ENCODE measurements at regions not wholly inside any gene's neighbourhood (a gene's known extent, or its start where the extent isn't known, plus 50 kb on each side); places are given as distances from the start of the nearest gene placed in this dataset.

DNA sequence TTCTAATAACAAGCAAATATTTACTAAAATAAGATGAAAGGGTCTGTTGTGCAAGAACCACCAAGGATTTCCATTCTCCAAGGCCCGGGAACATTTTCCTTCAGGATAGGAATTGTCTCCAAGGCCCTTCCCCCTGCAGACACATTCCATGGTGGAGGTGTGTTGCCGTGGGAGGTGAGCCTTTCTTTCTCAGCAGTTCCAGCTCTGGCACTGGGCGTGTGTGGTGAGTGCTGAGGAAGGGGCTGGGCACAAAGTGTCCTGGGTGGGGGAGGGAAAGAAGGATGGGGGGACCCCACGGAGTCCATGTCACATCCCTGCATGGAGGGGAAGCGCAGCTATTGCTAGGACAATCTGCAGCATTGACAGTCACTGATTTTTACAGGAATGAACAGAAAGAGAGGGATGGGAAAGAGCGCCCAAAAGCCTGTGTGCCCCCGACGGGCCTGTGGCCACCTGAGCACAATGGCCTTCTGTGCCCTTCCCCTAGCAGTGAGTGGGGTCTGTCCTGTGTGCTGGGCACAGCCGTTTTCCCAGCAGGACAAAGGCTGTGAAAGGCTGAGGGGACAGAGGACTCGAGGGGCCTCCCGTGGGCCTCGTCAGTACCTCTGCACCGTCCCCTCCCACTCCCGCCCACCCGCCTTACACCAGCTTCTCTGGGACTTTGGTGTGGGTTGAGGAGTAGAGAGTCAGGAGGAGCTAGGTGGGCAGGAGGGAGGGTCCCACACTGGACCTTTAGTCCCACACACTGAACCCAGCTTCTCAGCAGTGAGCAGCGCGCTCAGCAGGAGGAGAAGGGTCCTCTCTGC is 79.8 kb downstream of the PTGR3 start:
- Histone ChIP-seq H3K9me2 (no peaks in the 10 kb centered on the region), H4K20me1 (ENCODE audit: insufficient read depth) (no peaks in the 10 kb centered on the region), H3K79me2 (ENCODE audit: insufficient read depth) (no peaks in the 10 kb centered on the region), H3K27ac (ENCODE audit: low read depth in 2 of 2, low read length in 1 of 2) (no peak overlapping the region), H3K9me3 (no peaks in the 10 kb centered on the region), H2AFZ (ENCODE audit: low read depth) (no peak overlapping the region), H3K4me3 (ENCODE audit: low read depth in 2 of 2, low read length in 1 of 2) (no peak overlapping the region), H3F3A (replicated peaks; ENCODE audit: insufficient read depth) (no peaks in the 10 kb centered on the region), H3K9ac (no peak overlapping the region), H3K4me2 (no peak overlapping the region), H3K27me3 (ENCODE audit: insufficient read depth) (no peaks in the 10 kb centered on the region), H3K36me3 (replicated peaks in 1 of 2; ENCODE audit: control insufficient read depth in 1 of 2, insufficient read depth in 2 of 2, low read length in 1 of 2) (no peaks in the 10 kb centered on the region), H3K4me1 (ENCODE audit: control insufficient read depth in 1 of 2, insufficient read depth in 2 of 2, low read depth in 1 of 2, low read length in 1 of 2) (peaks cover 0 to 13% of the 10 kb centered on the region in 2 experiments; a peak in 1 of 4 replicates)
- POLR2A ChIA-PET, result no interaction called here
- WGBS (ENCODE audit: low lambda C conversion rate), result 82% methylated on average over 15 of the region's 17 CpGs
- no peak for DNase-seq
- TF ChIP-seq MEF2A (IDR thresholded peaks at IDR 0.05; ENCODE audit: borderline replicate concordance, low read depth) (no peak), RFX5 (IDR thresholded peaks at IDR 0.05; ENCODE audit: low read length) (no peak), RAD21 (IDR thresholded peaks at IDR 0.05; ENCODE audit: low read length) (no peak), FOXM1 (IDR thresholded peaks at IDR 0.05; ENCODE audit: low read depth) (no peak), FOXJ3 (CRISPR knock-in tag; IDR thresholded peaks at IDR 0.05) (no peak), GATA2 (CRISPR knock-in tag; IDR thresholded peaks at IDR 0.05) (no peak), NRF1 (IDR thresholded peaks at IDR 0.05; ENCODE audit: low read depth, low read length) (no peak), TAF1 (IDR thresholded peaks at IDR 0.05; ENCODE audit: borderline replicate concordance, low read depth, low read length) (no peak), EP300 (IDR thresholded peaks at IDR 0.05; ENCODE audit: borderline replicate concordance in 1 of 2, low read depth in 1 of 2, low read length in 1 of 2) (no peak)
- CTCF ChIA-PET, result no interaction called here

DNA sequence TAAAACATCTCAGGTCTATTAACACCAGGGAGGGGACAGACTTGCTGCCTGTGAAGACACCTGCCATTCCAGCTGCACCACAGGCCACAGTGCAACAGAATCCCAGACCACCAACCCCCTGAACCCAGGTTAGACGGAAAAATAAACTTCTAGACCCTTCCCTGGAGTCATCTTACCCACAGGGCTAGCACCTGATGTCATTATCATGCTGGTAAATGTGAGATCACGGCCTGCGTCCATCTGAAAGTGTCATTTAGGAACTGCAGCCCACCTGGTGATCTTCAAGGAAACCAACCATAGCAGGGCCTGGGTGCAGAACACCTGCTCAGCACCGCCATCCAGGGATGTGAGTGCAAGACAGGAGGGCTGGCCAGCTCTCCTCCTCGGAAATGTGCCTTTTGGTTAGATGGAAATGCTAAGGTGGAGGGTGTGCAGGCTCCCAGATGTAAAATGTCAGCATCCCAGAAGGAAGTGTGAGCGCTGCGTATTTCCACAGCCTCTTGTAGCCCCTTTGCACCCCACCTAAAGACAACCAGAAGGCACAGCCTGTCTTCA is 80.8 kb downstream of the PTGR3 start:
- no peak overlapping the region for H3K9ac ChIP-seq
- 70% methylated on average over 2 of the region's 7 CpGs for WGBS (ENCODE audit: low lambda C conversion rate)
- no peak overlapping the region for H3K4me3 ChIP-seq (ENCODE audit: low read depth in 2 of 2, low read length in 1 of 2)
- H3F3A ChIP-seq (replicated peaks; ENCODE audit: insufficient read depth), result no peaks in the 10 kb centered on the region
- H3K4me1 ChIP-seq (ENCODE audit: control insufficient read depth in 1 of 2, insufficient read depth in 2 of 2, low read depth in 1 of 2, low read length in 1 of 2), result peaks cover 0 to 13% of the 10 kb centered on the region in 2 experiments; a peak in 1 of 4 replicates
- H3K9me3 ChIP-seq, result no peaks in the 10 kb centered on the region
- H3K36me3 ChIP-seq (replicated peaks in 1 of 2; ENCODE audit: control insufficient read depth in 1 of 2, insufficient read depth in 2 of 2, low read length in 1 of 2), result no peaks in the 10 kb centered on the region
- H2AFZ ChIP-seq (ENCODE audit: low read depth), result no peak overlapping the region
- H3K27me3 ChIP-seq (ENCODE audit: insufficient read depth), result no peaks in the 10 kb centered on the region
- ChIA-PET CTCF (no interaction called here), POLR2A (no interaction called here)
- no peaks in the 10 kb centered on the region for H3K79me2 ChIP-seq (ENCODE audit: insufficient read depth)
- H3K4me2 ChIP-seq, result no peak overlapping the region
- H4K20me1 ChIP-seq (ENCODE audit: insufficient read depth), result no peaks in the 10 kb centered on the region
- no peaks in the 10 kb centered on the region for H3K9me2 ChIP-seq
- DNase-seq, result no peak
- no peak overlapping the region for H3K27ac ChIP-seq (ENCODE audit: low read depth in 2 of 2, low read length in 1 of 2)
- TF ChIP-seq RFX5 (IDR thresholded peaks at IDR 0.05; ENCODE audit: low read length) (no peak), TCF12 (IDR thresholded peaks at IDR 0.05) (no peak), CHD2 (IDR thresholded peaks at IDR 0.05; ENCODE audit: low read length, partially characterized antibody) (no peak), NFIC (IDR thresholded peaks at IDR 0.05; ENCODE audit: borderline replicate concordance) (no peak), FOXJ3 (CRISPR knock-in tag; IDR thresholded peaks at IDR 0.05) (no peak), TAF1 (IDR thresholded peaks at IDR 0.05; ENCODE audit: borderline replicate concordance, low read depth, low read length) (no peak), FOXM1 (IDR thresholded peaks at IDR 0.05; ENCODE audit: low read depth) (no peak), SMC3 (IDR thresholded peaks at IDR 0.05; ENCODE audit: low read depth, low read length) (no peak)
- TF ChIP-seq, protein P1, sequence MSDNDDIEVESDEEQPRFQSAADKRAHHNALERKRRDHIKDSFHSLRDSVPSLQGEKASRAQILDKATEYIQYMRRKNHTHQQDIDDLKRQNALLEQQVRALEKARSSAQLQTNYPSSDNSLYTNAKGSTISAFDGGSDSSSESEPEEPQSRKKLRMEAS (IDR thresholded peaks at IDR 0.05; ENCODE audit: low read depth), result no peak
- TF ChIP-seq, protein P2, sequence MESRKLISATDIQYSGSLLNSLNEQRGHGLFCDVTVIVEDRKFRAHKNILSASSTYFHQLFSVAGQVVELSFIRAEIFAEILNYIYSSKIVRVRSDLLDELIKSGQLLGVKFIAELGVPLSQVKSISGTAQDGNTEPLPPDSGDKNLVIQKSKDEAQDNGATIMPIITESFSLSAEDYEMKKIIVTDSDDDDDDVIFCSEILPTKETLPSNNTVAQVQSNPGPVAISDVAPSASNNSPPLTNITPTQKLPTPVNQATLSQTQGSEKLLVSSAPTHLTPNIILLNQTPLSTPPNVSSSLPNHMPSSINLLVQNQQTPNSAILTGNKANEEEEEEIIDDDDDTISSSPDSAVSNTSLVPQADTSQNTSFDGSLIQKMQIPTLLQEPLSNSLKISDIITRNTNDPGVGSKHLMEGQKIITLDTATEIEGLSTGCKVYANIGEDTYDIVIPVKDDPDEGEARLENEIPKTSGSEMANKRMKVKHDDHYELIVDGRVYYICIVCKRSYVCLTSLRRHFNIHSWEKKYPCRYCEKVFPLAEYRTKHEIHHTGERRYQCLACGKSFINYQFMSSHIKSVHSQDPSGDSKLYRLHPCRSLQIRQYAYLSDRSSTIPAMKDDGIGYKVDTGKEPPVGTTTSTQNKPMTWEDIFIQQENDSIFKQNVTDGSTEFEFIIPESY (IDR thresholded peaks at IDR 0.05; ENCODE audit: borderline replicate concordance, low read depth), result no peak
- TF ChIP-seq, protein P3, sequence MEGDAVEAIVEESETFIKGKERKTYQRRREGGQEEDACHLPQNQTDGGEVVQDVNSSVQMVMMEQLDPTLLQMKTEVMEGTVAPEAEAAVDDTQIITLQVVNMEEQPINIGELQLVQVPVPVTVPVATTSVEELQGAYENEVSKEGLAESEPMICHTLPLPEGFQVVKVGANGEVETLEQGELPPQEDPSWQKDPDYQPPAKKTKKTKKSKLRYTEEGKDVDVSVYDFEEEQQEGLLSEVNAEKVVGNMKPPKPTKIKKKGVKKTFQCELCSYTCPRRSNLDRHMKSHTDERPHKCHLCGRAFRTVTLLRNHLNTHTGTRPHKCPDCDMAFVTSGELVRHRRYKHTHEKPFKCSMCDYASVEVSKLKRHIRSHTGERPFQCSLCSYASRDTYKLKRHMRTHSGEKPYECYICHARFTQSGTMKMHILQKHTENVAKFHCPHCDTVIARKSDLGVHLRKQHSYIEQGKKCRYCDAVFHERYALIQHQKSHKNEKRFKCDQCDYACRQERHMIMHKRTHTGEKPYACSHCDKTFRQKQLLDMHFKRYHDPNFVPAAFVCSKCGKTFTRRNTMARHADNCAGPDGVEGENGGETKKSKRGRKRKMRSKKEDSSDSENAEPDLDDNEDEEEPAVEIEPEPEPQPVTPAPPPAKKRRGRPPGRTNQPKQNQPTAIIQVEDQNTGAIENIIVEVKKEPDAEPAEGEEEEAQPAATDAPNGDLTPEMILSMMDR (IDR thresholded peaks at IDR 0.05), result no peak
- TF ChIP-seq, protein P4, sequence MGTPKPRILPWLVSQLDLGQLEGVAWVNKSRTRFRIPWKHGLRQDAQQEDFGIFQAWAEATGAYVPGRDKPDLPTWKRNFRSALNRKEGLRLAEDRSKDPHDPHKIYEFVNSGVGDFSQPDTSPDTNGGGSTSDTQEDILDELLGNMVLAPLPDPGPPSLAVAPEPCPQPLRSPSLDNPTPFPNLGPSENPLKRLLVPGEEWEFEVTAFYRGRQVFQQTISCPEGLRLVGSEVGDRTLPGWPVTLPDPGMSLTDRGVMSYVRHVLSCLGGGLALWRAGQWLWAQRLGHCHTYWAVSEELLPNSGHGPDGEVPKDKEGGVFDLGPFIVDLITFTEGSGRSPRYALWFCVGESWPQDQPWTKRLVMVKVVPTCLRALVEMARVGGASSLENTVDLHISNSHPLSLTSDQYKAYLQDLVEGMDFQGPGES (IDR thresholded peaks at IDR 0.05; ENCODE audit: low read depth, low read length), result no peak
- TF ChIP-seq, protein P5, sequence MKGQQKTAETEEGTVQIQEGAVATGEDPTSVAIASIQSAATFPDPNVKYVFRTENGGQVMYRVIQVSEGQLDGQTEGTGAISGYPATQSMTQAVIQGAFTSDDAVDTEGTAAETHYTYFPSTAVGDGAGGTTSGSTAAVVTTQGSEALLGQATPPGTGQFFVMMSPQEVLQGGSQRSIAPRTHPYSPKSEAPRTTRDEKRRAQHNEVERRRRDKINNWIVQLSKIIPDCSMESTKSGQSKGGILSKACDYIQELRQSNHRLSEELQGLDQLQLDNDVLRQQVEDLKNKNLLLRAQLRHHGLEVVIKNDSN (IDR thresholded peaks at IDR 0.05; ENCODE audit: borderline replicate concordance, low read depth), result no peak

All from SK-N-SH (cell line).